ENCODE measurements at regions not wholly inside any gene's neighbourhood (a gene's known extent, or its start where the extent isn't known, plus 50 kb on each side); places are given as distances from the start of the nearest gene placed in this dataset.

- H3K4me3 ChIP-seq (ENCODE audit: low read depth in 1 of 2, low read length in 2 of 2), result no peak overlapping the region
- H3K27me3 ChIP-seq (ENCODE audit: control insufficient read depth in 1 of 2, insufficient read depth in 2 of 2, low read length in 2 of 2), result no peaks in the 10 kb centered on the region
- H3K36me3 ChIP-seq (ENCODE audit: control insufficient read depth in 2 of 2, insufficient read depth in 2 of 2, low read length in 1 of 2), result no peaks in the 10 kb centered on the region
- H3K4me1 ChIP-seq (ENCODE audit: control insufficient read depth in 2 of 2, insufficient read depth in 2 of 2, low read length in 1 of 2), result no peaks in the 10 kb centered on the region
- H3K9me3 ChIP-seq (ENCODE audit: control insufficient read depth in 2 of 2, insufficient read depth in 1 of 2, low read depth in 1 of 2, low read length in 1 of 2), result no peaks in the 10 kb centered on the region
- WGBS, 2 donors, result 94 to 95% methylated on average over 2 of the region's 2 CpGs
- H3K27ac ChIP-seq (ENCODE audit: low read depth in 2 of 2, low read length in 1 of 2), result no peak overlapping the region
Observed at GRCh38 chr2:129905664-129906081, 73.8 kb upstream of the RAB6C start.

- no peaks in the 10 kb centered on the region for H3K36me3 ChIP-seq (ENCODE audit: control insufficient read depth in 2 of 2, insufficient read depth in 2 of 2, low read length in 1 of 2)
- no peak overlapping the region for H3K4me3 ChIP-seq (ENCODE audit: low read depth in 1 of 2, low read length in 2 of 2)
- H3K4me1 ChIP-seq (ENCODE audit: control insufficient read depth in 2 of 2, insufficient read depth in 2 of 2, low read length in 1 of 2), result no peaks in the 10 kb centered on the region
- H3K9me3 ChIP-seq (ENCODE audit: control insufficient read depth in 2 of 2, insufficient read depth in 1 of 2, low read depth in 1 of 2, low read length in 1 of 2), result no peaks in the 10 kb centered on the region
- WGBS, 2 donors, result 70 to 78% methylated on average over 13 of the region's 13 CpGs
- H3K27ac ChIP-seq (ENCODE audit: low read depth in 2 of 2, low read length in 1 of 2), result no peak overlapping the region
- H3K27me3 ChIP-seq (ENCODE audit: control insufficient read depth in 1 of 2, insufficient read depth in 2 of 2, low read length in 2 of 2), result no peaks in the 10 kb centered on the region
Observed at GRCh38 chr2:129906139-129906860, 73.2 kb upstream of the RAB6C start.

GRCh38 chr2:129906861-129907235 is 72.6 kb upstream of the RAB6C start:
- H3K27me3 ChIP-seq (ENCODE audit: control insufficient read depth in 1 of 2, insufficient read depth in 2 of 2, low read length in 2 of 2), result no peaks in the 10 kb centered on the region
- no peak overlapping the region for H3K27ac ChIP-seq (ENCODE audit: low read depth in 2 of 2, low read length in 1 of 2)
- H3K36me3 ChIP-seq (ENCODE audit: control insufficient read depth in 2 of 2, insufficient read depth in 2 of 2, low read length in 1 of 2), result no peaks in the 10 kb centered on the region
- WGBS, 2 donors, result 60 to 62% methylated on average over 11 of the region's 11 CpGs
- H3K4me3 ChIP-seq (ENCODE audit: low read depth in 1 of 2, low read length in 2 of 2), result no peak overlapping the region
- H3K4me1 ChIP-seq (ENCODE audit: control insufficient read depth in 2 of 2, insufficient read depth in 2 of 2, low read length in 1 of 2), result no peaks in the 10 kb centered on the region
- no peaks in the 10 kb centered on the region for H3K9me3 ChIP-seq (ENCODE audit: control insufficient read depth in 2 of 2, insufficient read depth in 1 of 2, low read depth in 1 of 2, low read length in 1 of 2)

GRCh38 chr2:129907256-129907998 is 72.0 kb upstream of the RAB6C start:
- no peaks in the 10 kb centered on the region for H3K9me3 ChIP-seq (ENCODE audit: control insufficient read depth in 2 of 2, insufficient read depth in 1 of 2, low read depth in 1 of 2, low read length in 1 of 2)
- 77 to 80% methylated on average over 13 of the region's 13 CpGs for WGBS, 2 donors
- H3K27ac ChIP-seq (ENCODE audit: low read depth in 2 of 2, low read length in 1 of 2), result no peak overlapping the region
- H3K36me3 ChIP-seq (ENCODE audit: control insufficient read depth in 2 of 2, insufficient read depth in 2 of 2, low read length in 1 of 2), result no peaks in the 10 kb centered on the region
- no peak overlapping the region for H3K4me3 ChIP-seq (ENCODE audit: low read depth in 1 of 2, low read length in 2 of 2)
- no peaks in the 10 kb centered on the region for H3K27me3 ChIP-seq (ENCODE audit: control insufficient read depth in 1 of 2, insufficient read depth in 2 of 2, low read length in 2 of 2)
- no peaks in the 10 kb centered on the region for H3K4me1 ChIP-seq (ENCODE audit: control insufficient read depth in 2 of 2, insufficient read depth in 2 of 2, low read length in 1 of 2)

- Histone ChIP-seq H3K4me3 (ENCODE audit: low read depth in 1 of 2, low read length in 2 of 2) (no peak overlapping the region), H3K9me3 (ENCODE audit: control insufficient read depth in 2 of 2, insufficient read depth in 1 of 2, low read depth in 1 of 2, low read length in 1 of 2) (no peaks in the 10 kb centered on the region), H3K4me1 (ENCODE audit: control insufficient read depth in 2 of 2, insufficient read depth in 2 of 2, low read length in 1 of 2) (no peaks in the 10 kb centered on the region), H3K36me3 (ENCODE audit: control insufficient read depth in 2 of 2, insufficient read depth in 2 of 2, low read length in 1 of 2) (no peaks in the 10 kb centered on the region), H3K27ac (ENCODE audit: low read depth in 2 of 2, low read length in 1 of 2) (no peak overlapping the region), H3K27me3 (ENCODE audit: control insufficient read depth in 1 of 2, insufficient read depth in 2 of 2, low read length in 2 of 2) (no peaks in the 10 kb centered on the region)
- 83 to 85% methylated on average over 18 of the region's 18 CpGs for WGBS, 2 donors
Observed at GRCh38 chr2:129908721-129909373, 70.6 kb upstream of the RAB6C start.

- WGBS, 2 donors, result 78 to 79% methylated on average over 15 of the region's 15 CpGs
- Histone ChIP-seq H3K27me3 (ENCODE audit: control insufficient read depth in 1 of 2, insufficient read depth in 2 of 2, low read length in 2 of 2) (no peaks in the 10 kb centered on the region), H3K27ac (ENCODE audit: low read depth in 2 of 2, low read length in 1 of 2) (no peak overlapping the region)
Observed at GRCh38 chr2:129909651-129910418, 69.6 kb upstream of the RAB6C start.

GRCh38 chr2:129910446-129911362 is 68.8 kb upstream of the RAB6C start:
- no peaks in the 10 kb centered on the region for H3K9me3 ChIP-seq (ENCODE audit: control insufficient read depth in 2 of 2, insufficient read depth in 1 of 2, low read depth in 1 of 2, low read length in 1 of 2)
- H3K27ac ChIP-seq (ENCODE audit: low read depth in 2 of 2, low read length in 1 of 2), result no peak overlapping the region
- H3K4me1 ChIP-seq (ENCODE audit: control insufficient read depth in 2 of 2, insufficient read depth in 2 of 2, low read length in 1 of 2), result peaks cover 0 to 3% of the 10 kb centered on the region in 2 donors
- H3K27me3 ChIP-seq (ENCODE audit: control insufficient read depth in 1 of 2, insufficient read depth in 2 of 2, low read length in 2 of 2), result no peaks in the 10 kb centered on the region
- WGBS, 2 donors, result 78 to 82% methylated on average over 10 of the region's 10 CpGs
- H3K4me3 ChIP-seq (ENCODE audit: low read depth in 1 of 2, low read length in 2 of 2), result no peak overlapping the region
- H3K36me3 ChIP-seq (ENCODE audit: control insufficient read depth in 2 of 2, insufficient read depth in 2 of 2, low read length in 1 of 2), result no peaks in the 10 kb centered on the region

More at GRCh38 chr2:129909651-129910418, 69.6 kb upstream of the RAB6C start:
- Histone ChIP-seq H3K9me3 (ENCODE audit: control insufficient read depth in 2 of 2, insufficient read depth in 1 of 2, low read depth in 1 of 2, low read length in 1 of 2) (no peaks in the 10 kb centered on the region), H3K4me1 (ENCODE audit: control insufficient read depth in 2 of 2, insufficient read depth in 2 of 2, low read length in 1 of 2) (peaks cover 0 to 3% of the 10 kb centered on the region in 2 donors), H3K4me3 (ENCODE audit: low read depth in 1 of 2, low read length in 2 of 2) (no peak overlapping the region), H3K36me3 (ENCODE audit: control insufficient read depth in 2 of 2, insufficient read depth in 2 of 2, low read length in 1 of 2) (no peaks in the 10 kb centered on the region)

- Histone ChIP-seq H3K27ac (ENCODE audit: low read depth in 2 of 2, low read length in 1 of 2) (no peak overlapping the region), H3K36me3 (ENCODE audit: control insufficient read depth in 2 of 2, insufficient read depth in 2 of 2, low read length in 1 of 2) (no peaks in the 10 kb centered on the region), H3K9me3 (ENCODE audit: control insufficient read depth in 2 of 2, insufficient read depth in 1 of 2, low read depth in 1 of 2, low read length in 1 of 2) (no peaks in the 10 kb centered on the region), H3K4me1 (ENCODE audit: control insufficient read depth in 2 of 2, insufficient read depth in 2 of 2, low read length in 1 of 2) (peaks cover 0 to 3% of the 10 kb centered on the region in 2 donors), H3K27me3 (ENCODE audit: control insufficient read depth in 1 of 2, insufficient read depth in 2 of 2, low read length in 2 of 2) (no peaks in the 10 kb centered on the region), H3K4me3 (ENCODE audit: low read depth in 1 of 2, low read length in 2 of 2) (no peak overlapping the region)
- WGBS, 2 donors, result 86 to 89% methylated on average over 17 of the region's 17 CpGs
Observed at GRCh38 chr2:129911363-129912065, 68.0 kb upstream of the RAB6C start.
